Choroid plexus epithelial cell (primary cell): ENCODE measurements at regions not wholly inside any gene's neighbourhood (a gene's known extent, or its start where the extent isn't known, plus 50 kb on each side); places are given as distances from the start of the nearest gene placed in this dataset.

Experiments used
- DNase-seq: peaks from one replicate; pipeline ENCODE4 v3.0.0-alpha.2; 2010; ENCODE audit warnings: low read depth
- H3K4me3 ChIP-seq: 2 replicates; pipeline ENCODE4 v1.5.1; 2011; ENCODE audit warnings: low read depth, mild to moderate bottlenecking, control low read depth, low read length, moderate library complexity
- TF ChIP-seq, protein P1 (sequence below): conservative IDR thresholded peaks from 2 replicates; pipeline ENCODE4 v1.5.1; 2011; ENCODE audit warnings: low read depth, mild to moderate bottlenecking, control low read depth, inconsistent platforms, low read length, moderate library complexity

DNA sequence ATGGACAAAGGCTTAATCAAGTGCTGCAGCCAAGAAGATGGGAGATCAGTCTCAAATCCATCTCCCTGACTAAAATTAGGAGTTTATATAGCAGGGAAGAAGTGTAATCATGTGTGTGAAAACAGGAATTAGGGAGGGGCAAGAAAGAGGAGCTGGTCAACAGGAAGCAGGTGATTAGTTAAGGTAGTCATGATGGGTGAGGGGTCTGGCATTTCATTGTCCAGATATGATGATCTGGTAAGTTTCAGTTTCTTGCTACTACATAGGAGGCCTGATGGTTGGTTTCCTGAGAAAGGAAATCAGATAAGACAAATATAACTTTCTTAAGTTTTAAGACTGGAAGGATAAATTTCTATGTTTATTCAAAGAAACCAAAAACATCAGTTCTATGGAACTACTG, 455.6 kb upstream of the GRAMD2B start:
- no peak for DNase-seq
- TF ChIP-seq, protein P1, sequence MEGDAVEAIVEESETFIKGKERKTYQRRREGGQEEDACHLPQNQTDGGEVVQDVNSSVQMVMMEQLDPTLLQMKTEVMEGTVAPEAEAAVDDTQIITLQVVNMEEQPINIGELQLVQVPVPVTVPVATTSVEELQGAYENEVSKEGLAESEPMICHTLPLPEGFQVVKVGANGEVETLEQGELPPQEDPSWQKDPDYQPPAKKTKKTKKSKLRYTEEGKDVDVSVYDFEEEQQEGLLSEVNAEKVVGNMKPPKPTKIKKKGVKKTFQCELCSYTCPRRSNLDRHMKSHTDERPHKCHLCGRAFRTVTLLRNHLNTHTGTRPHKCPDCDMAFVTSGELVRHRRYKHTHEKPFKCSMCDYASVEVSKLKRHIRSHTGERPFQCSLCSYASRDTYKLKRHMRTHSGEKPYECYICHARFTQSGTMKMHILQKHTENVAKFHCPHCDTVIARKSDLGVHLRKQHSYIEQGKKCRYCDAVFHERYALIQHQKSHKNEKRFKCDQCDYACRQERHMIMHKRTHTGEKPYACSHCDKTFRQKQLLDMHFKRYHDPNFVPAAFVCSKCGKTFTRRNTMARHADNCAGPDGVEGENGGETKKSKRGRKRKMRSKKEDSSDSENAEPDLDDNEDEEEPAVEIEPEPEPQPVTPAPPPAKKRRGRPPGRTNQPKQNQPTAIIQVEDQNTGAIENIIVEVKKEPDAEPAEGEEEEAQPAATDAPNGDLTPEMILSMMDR = no peak

DNA sequence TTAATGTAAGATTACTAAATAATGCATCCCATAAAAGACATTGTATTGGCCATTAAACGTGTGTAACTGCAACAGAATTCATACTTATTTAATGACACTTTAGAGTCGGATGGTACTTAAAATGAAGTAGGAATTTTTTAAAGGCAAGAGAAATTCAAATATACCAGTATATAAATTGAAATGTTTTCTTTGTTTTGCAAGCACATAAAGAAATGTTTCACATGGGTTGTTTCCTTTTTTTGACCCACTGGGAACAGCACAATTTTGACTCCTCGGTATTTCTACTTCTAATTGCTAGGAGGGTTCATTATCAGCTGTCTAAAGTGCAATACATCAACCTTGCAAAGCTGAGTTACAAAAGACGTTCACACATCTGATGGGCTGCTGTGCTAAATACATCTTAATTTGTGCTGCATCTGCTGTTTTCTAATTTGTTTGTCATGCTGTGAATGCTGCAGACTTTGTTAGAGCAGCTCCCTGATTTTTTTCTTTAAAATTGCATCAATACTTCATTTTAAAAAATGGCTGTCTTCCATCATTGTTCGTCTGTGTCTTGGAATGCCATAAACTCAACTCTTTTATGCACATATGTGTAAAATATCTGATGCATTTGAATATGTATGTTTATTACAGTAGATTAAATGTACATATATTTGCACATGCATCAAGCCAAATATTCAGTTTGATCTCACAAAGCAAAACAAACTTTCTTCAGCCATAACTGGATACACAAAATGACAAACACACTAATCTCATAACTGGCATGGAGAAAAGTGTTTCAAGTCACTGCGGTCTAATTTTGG, 454.0 kb upstream of the GRAMD2B start:
- DNase-seq = no peak
- TF ChIP-seq, protein P1 = no peak
- no peak overlapping the region for H3K4me3 ChIP-seq

More for the DNA sequence above, 455.6 kb upstream of the GRAMD2B start:
- H3K4me3 ChIP-seq = no peak overlapping the region

DNA sequence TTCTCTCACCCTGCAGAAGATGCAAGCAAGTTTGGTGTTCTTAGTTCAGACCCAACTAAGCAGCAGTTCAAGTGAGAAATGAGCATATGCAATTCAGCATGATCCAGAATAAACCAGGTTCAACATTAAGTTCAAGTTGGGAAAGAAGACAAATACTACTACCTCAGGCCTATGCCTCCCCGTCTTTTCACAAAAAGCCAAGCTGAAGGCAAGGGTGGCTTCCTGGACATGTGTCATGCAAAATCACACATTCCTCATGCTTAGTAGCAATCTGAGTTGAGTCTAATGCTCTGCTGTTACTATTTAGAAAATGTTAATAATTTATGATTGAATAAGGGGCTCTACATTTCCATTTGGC, 453.4 kb upstream of the GRAMD2B start:
- TF ChIP-seq, protein P1 = no peak
- no peak overlapping the region for H3K4me3 ChIP-seq
- no peak for DNase-seq

DNA sequence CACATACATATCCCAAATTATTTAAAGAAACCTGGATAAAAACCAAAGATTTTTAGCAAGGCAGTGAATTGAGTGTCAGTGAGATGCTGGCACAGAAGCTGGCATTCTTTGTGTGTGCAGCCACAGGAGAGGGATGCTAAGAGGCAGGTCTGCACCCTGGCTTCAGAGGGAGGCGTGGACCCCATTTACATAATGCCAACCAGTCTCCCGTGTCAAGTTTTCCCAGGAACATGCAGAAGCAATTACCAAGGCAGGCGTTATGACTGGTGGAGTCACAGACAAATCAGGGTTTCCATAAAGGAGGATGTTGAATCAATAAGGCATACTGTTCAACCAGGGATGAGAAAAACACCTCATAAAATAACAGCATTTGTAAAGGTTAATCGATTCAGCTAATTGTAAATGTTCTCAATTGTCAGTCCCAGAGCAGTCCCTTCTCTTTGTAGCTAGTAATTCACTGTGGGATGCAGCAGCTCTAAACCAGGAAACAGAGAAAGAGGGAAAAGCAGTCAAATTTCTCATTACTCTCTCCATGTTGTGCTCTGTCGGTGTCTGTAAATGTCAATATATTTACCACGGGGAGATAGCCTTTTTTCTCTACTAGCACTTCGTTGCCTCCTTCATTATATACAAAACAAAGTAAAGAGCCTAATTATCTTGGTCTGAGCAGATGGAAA, 452.4 kb upstream of the GRAMD2B start:
- TF ChIP-seq, protein P1 = no peak
- no peak for DNase-seq
- H3K4me3 ChIP-seq = no peak overlapping the region

DNA sequence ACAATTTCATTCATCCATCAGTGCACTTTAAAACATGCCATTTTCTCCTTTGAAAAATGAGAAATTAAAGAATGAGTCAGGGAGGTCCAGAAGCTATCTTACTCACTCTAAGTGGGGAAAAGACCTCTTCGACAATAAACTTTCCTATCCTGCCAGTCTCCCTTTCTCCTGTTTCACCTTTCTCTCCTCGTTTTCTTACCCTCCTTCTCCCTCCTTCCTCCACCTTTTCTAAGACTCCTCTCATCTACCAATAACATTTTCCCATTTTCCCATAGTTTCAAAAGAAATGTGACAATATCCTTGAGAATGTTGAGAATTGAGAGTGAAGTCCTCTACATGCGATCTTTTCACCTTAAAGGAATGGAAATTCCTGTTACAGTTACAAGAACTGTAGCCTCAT, 450.5 kb upstream of the GRAMD2B start:
- no peak for DNase-seq
- TF ChIP-seq, protein P1 = no peak
- H3K4me3 ChIP-seq = no peak overlapping the region

DNA sequence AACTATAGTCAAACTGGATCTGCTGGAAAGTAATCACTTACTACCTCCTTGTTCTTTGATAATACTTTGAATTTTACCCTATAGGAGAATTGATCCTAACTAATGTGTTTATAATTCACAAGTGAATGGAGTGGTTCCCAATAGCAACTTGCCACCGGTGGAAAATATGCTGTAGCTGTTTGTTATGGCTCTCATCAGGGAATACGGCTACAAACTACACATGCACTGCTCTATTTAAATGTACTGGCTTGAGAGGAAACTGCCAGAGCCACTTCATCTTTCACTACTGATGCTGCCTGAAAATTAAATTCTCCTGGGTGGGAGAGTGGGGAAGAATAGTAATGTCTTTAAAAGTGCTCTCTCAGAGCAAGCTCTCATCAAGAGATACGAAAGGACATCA, 448.5 kb upstream of the GRAMD2B start:
- no peak for DNase-seq
- TF ChIP-seq, protein P1 = no peak
- no peak overlapping the region for H3K4me3 ChIP-seq
